Spleen (tissue), 7 donors: ENCODE measurements at regions not wholly inside any gene's neighbourhood (a gene's known extent, or its start where the extent isn't known, plus 50 kb on each side); places are given as distances from the start of the nearest gene placed in this dataset.

ENCODE experiments used
- POLR2A ChIP-seq, 3 donors: fragments of 450-650 bp; IDR thresholded peaks; one replicate each; pipeline ENCODE4 v1.5.1; 2017; ENCODE audit warnings: antibody characterized with exemption in 3 of 3, mild to moderate bottlenecking in 1 of 3
- POLR2AphosphoS5 ChIP-seq, 3 donors: sonication (generic); formaldehyde crosslinking; IDR thresholded peaks; one replicate each; pipeline ENCODE4 v1.5.1; 2017; ENCODE audit warnings: antibody characterized with exemption in 3 of 3
- TF ChIP-seq, protein P1 (sequence below), 11 experiments: fragments of 200-600 bp in 7 of 11; fragments of 450-650 bp in 4 of 11; sonication (generic) in 4 of 11; IDR thresholded peaks in 8 of 11; conservative IDR thresholded peaks in 3 of 11; 1 replicate in 7 of 11; 2 replicates in 4 of 11; pipeline versions ENCODE4 v1.4.0 to v1.8.0; 2016 to 2021; ENCODE audit warnings: antibody characterized with exemption in 11 of 11, inconsistent platforms in 4 of 11, mild to moderate bottlenecking in 1 of 11
- donor health status: DM: no; HTN: no; CAD: no; lungs with moderate emphysema.
- donor health status: DM: no; HTN: no; CAD: no.
- donor health status: DM: no; HTN: no; CAD: no.

DNA sequence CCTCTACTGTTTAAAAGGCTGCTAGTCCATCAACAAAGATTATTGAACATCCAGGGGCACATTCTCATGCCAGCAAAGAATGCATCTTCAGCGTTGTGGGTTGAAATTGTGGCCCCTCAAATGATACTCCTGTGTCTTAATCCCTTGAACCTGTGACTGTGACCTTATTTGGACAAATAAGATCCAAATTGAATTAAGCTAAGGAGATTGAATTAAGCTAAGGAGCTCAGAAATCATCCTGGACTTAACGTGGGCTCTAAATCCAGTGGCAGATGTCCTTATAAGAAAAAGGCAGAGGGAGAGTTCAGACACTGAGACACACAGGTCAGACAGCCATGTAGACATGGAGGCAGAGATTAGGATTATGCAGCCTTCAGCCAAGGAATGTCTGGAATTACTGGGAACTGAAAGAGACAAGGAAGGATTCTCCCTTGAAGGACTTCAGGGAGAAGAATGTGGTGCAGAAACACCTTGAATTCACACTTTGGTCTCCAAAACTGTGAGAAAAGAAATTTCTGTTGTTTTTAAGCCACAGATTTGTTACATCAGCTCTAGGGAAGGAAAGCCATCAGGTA, 57.3 kb upstream of the SLC24A5 start:
- TF ChIP-seq, protein P1, sequence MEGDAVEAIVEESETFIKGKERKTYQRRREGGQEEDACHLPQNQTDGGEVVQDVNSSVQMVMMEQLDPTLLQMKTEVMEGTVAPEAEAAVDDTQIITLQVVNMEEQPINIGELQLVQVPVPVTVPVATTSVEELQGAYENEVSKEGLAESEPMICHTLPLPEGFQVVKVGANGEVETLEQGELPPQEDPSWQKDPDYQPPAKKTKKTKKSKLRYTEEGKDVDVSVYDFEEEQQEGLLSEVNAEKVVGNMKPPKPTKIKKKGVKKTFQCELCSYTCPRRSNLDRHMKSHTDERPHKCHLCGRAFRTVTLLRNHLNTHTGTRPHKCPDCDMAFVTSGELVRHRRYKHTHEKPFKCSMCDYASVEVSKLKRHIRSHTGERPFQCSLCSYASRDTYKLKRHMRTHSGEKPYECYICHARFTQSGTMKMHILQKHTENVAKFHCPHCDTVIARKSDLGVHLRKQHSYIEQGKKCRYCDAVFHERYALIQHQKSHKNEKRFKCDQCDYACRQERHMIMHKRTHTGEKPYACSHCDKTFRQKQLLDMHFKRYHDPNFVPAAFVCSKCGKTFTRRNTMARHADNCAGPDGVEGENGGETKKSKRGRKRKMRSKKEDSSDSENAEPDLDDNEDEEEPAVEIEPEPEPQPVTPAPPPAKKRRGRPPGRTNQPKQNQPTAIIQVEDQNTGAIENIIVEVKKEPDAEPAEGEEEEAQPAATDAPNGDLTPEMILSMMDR (IDR thresholded peaks at IDR 0.05 in 8 of 11, conservative IDR thresholded peaks at IDR 0.05 in 3 of 11), result no peak
- TF ChIP-seq POLR2A (IDR thresholded peaks at IDR 0.05), result no peak
- no peak for TF ChIP-seq POLR2AphosphoS5 (IDR thresholded peaks at IDR 0.05)
